Stomach (tissue), 4 donors: ENCODE measurements at regions not wholly inside any gene's neighbourhood (a gene's known extent, or its start where the extent isn't known, plus 50 kb on each side); places are given as distances from the start of the nearest gene placed in this dataset.

Experiments used
- POLR2A ChIP-seq, 4 donors: fragments of 450-650 bp; IDR thresholded peaks; one replicate each; pipeline ENCODE4 v1.6.1; 2016; ENCODE audit warnings: antibody characterized with exemption in 4 of 4, control low read depth in 2 of 4, mild to moderate bottlenecking in 1 of 4, moderate library complexity in 1 of 4
- TF ChIP-seq, protein P1 (sequence below), 7 experiments: fragments of 450-650 bp in 4 of 7; fragments of 200-600 bp in 3 of 7; sonication (generic) in 3 of 7; IDR thresholded peaks; one replicate each; pipeline ENCODE4 v1.5.1; 2016 to 2019; ENCODE audit warnings: antibody characterized with exemption in 7 of 7, control low read depth in 2 of 7, mild to moderate bottlenecking in 1 of 7

DNA sequence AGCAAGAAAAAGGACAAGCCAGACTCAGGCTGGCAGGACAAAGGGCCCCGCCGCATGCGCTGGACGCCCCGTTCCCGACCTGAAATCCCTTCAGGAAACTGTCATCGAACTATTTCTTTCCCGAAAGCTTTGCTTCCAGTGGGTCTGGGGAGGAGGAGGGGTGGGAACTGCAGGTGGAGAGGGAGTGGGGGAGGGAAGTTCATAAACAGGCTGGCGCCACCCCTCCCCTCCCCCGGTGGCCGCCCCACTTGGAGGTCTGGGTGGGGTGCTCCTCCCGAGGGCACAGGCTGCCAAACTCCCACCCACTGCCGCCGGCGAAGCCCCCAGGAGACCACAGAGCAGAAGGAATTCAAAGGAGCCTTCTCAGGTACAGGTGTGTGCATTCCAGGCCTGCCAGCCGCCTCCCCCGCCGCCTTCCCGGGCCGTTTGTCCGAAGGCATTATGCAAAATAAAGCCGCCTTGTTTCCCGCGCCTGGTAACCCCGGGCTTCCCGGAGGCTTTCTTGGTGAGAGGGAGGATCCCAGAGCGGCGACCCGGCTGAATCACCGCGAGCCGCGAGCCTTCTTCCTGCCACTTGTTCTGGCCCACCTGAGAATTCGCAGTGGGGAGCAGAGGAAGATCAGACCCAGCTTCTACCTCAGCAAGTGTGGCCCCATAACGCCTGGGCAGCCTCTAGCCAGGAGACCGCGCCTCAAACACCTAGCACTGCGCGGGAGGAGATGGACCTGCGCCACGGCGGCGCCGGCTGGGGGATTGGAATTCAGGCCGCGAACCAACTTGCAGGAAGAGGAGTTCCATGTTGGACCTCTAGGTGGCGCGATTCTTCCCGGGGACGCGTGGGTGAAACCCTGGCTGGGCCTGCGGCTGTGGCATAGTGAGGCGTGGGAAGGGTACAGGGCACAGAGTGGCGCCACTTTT is 101.9 kb downstream of the FOXI3 start:
- TF ChIP-seq, protein P1, sequence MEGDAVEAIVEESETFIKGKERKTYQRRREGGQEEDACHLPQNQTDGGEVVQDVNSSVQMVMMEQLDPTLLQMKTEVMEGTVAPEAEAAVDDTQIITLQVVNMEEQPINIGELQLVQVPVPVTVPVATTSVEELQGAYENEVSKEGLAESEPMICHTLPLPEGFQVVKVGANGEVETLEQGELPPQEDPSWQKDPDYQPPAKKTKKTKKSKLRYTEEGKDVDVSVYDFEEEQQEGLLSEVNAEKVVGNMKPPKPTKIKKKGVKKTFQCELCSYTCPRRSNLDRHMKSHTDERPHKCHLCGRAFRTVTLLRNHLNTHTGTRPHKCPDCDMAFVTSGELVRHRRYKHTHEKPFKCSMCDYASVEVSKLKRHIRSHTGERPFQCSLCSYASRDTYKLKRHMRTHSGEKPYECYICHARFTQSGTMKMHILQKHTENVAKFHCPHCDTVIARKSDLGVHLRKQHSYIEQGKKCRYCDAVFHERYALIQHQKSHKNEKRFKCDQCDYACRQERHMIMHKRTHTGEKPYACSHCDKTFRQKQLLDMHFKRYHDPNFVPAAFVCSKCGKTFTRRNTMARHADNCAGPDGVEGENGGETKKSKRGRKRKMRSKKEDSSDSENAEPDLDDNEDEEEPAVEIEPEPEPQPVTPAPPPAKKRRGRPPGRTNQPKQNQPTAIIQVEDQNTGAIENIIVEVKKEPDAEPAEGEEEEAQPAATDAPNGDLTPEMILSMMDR (IDR thresholded peaks at IDR 0.05): peak in 4 of 7 experiments; percentile 16 to 46 (median 31)
- TF ChIP-seq POLR2A (IDR thresholded peaks at IDR 0.05): no peak
